SK-N-SH treated with all-trans-retinoic acid at 6 μM for 48 hours (cell line): ENCODE measurements at regions not wholly inside any gene's neighbourhood (a gene's known extent, or its start where the extent isn't known, plus 50 kb on each side); places are given as distances from the start of the nearest gene placed in this dataset.

Experiments
- ZFP30 ChIP-seq: fragments of 450-650 bp; formaldehyde crosslinking; IDR thresholded peaks from 2 replicates; pipeline ENCODE4 v1.5.0; 2022; ENCODE audit warnings: mild to moderate bottlenecking, moderate library complexity
- TF ChIP-seq, protein P1 (sequence below): fragments of 250-450 bp; sonication (Bioruptor Pico); IDR thresholded peaks from 2 replicates; pipeline ENCODE4 v1.5.1; 2021; ENCODE audit warnings: mild to moderate bottlenecking, moderate library complexity

DNA sequence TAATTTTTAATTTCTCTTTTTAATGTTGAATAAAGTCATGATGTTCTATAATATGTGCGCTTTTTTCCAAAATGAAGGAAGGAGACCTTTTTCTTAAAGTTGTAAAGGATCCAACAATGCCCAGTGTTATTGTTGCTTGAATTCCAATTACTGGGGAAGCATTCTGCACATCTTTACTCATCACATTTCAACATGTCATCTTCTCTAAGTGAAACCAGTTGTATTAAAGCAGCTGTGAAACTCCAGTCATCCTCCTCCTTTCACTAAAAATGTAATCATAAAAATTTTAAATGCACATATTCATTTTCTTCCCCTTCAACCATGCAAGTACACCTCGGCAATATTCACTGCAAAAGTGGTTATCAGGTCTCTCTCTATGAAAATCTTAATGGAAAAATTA is 722.7 kb downstream of the TSN start:
- TF ChIP-seq, protein P1, sequence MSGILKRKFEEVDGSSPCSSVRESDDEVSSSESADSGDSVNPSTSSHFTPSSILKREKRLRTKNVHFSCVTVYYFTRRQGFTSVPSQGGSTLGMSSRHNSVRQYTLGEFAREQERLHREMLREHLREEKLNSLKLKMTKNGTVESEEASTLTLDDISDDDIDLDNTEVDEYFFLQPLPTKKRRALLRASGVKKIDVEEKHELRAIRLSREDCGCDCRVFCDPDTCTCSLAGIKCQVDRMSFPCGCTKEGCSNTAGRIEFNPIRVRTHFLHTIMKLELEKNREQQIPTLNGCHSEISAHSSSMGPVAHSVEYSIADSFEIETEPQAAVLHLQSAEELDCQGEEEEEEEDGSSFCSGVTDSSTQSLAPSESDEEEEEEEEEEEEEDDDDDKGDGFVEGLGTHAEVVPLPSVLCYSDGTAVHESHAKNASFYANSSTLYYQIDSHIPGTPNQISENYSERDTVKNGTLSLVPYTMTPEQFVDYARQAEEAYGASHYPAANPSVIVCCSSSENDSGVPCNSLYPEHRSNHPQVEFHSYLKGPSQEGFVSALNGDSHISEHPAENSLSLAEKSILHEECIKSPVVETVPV = no peak
- TF ChIP-seq ZFP30 (CRISPR knock-in tag) = no peak
